Vagina (tissue), 2 donors: ENCODE measurements at regions not wholly inside any gene's neighbourhood (a gene's known extent, or its start where the extent isn't known, plus 50 kb on each side); places are given as distances from the start of the nearest gene placed in this dataset.

Experiments used
- DNase-seq, 2 donors: peaks; one replicate each; pipeline ENCODE4 v3.0.0-alpha.2; 2017; ENCODE audit errors: extremely low spot score in 2 of 2
- H3K27ac ChIP-seq: fragments of 200-600 bp; sonication (generic); one replicate; pipeline ENCODE4 v1.5.1; 2019
- H3K27me3 ChIP-seq: fragments of 200-600 bp; sonication (generic); one replicate; pipeline ENCODE4 v1.5.1; 2019
- H3K36me3 ChIP-seq, 2 donors: fragments of 200-600 bp; sonication (generic); one replicate each; pipeline ENCODE4 v1.5.1; 2017 to 2019
- H3K4me1 ChIP-seq: fragments of 200-600 bp; sonication (generic); one replicate; pipeline ENCODE4 v1.5.1; 2019
- H3K4me3 ChIP-seq, 2 donors: fragments of 200-600 bp; sonication (generic); 1 replicate in 1 of 2; 2 replicates in 1 of 2; pipeline ENCODE4 v1.5.1; 2016 to 2019
- H3K9me3 ChIP-seq: fragments of 200-600 bp; sonication (generic); one replicate; pipeline ENCODE4 v1.5.1; 2019
- POLR2A ChIP-seq, 2 donors: fragments of 450-650 bp; IDR thresholded peaks; one replicate each; pipeline ENCODE4 v1.6.1; 2017; ENCODE audit warnings: antibody characterized with exemption in 2 of 2, mild to moderate bottlenecking in 2 of 2, moderate library complexity in 2 of 2
- POLR2AphosphoS5 ChIP-seq, 2 donors: sonication (generic); formaldehyde crosslinking; IDR thresholded peaks; one replicate each; pipeline ENCODE4 v1.9.0; 2017; ENCODE audit warnings: antibody characterized with exemption in 2 of 2, mild to moderate bottlenecking in 2 of 2, low read depth in 1 of 2; ENCODE audit not compliant: insufficient read depth in 1 of 2
- intact Hi-C: fragments of 100-400 bp; cut with DNase I; formaldehyde crosslinking; loops from one replicate; pipeline ENCODE4 v1.15.1; 2023
- TF ChIP-seq, protein P1 (sequence below), 3 experiments: fragments of 450-650 bp in 2 of 3; fragments of 200-600 bp in 1 of 3; sonication (generic) in 1 of 3; IDR thresholded peaks; one replicate each; pipeline ENCODE4 v1.5.1; 2017 to 2019; ENCODE audit warnings: antibody characterized with exemption in 3 of 3, mild to moderate bottlenecking in 2 of 3, moderate library complexity in 2 of 3

DNA sequence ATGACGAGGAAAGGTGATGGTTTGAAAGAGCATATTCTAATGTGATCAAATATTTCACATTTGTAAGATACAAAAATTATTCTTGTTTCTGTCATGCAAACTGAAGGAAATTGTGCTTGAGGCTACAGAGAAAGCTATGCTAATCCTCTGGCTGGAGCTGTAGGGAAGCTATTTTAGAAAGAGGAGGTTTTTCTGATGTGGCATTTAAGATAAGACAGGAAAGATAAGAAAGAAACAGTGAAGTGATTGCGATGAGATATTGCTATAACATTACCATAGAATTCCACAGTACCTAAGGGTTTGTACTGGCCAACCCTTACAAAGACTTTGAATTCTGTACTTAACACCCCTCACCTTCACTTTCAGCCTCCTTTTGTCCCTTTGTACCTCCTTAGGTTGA, 205.2 kb upstream of the LMCD1 start:
- H3K36me3 ChIP-seq: no peaks in the 10 kb centered on the region
- intact Hi-C loops: no loop called here
- no peak for TF ChIP-seq POLR2AphosphoS5 (IDR thresholded peaks at IDR 0.05; ENCODE audit: insufficient read depth in 1 of 2, low read depth in 1 of 2)
- TF ChIP-seq POLR2A (IDR thresholded peaks at IDR 0.05): no peak
- TF ChIP-seq, protein P1, sequence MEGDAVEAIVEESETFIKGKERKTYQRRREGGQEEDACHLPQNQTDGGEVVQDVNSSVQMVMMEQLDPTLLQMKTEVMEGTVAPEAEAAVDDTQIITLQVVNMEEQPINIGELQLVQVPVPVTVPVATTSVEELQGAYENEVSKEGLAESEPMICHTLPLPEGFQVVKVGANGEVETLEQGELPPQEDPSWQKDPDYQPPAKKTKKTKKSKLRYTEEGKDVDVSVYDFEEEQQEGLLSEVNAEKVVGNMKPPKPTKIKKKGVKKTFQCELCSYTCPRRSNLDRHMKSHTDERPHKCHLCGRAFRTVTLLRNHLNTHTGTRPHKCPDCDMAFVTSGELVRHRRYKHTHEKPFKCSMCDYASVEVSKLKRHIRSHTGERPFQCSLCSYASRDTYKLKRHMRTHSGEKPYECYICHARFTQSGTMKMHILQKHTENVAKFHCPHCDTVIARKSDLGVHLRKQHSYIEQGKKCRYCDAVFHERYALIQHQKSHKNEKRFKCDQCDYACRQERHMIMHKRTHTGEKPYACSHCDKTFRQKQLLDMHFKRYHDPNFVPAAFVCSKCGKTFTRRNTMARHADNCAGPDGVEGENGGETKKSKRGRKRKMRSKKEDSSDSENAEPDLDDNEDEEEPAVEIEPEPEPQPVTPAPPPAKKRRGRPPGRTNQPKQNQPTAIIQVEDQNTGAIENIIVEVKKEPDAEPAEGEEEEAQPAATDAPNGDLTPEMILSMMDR (IDR thresholded peaks at IDR 0.05): no peak
- DNase-seq: no peak
- no peak overlapping the region for H3K27ac ChIP-seq
- no peaks in the 10 kb centered on the region for H3K4me1 ChIP-seq
- H3K4me3 ChIP-seq: no peak overlapping the region
- no peaks in the 10 kb centered on the region for H3K9me3 ChIP-seq
- H3K27me3 ChIP-seq: no peaks in the 10 kb centered on the region

DNA sequence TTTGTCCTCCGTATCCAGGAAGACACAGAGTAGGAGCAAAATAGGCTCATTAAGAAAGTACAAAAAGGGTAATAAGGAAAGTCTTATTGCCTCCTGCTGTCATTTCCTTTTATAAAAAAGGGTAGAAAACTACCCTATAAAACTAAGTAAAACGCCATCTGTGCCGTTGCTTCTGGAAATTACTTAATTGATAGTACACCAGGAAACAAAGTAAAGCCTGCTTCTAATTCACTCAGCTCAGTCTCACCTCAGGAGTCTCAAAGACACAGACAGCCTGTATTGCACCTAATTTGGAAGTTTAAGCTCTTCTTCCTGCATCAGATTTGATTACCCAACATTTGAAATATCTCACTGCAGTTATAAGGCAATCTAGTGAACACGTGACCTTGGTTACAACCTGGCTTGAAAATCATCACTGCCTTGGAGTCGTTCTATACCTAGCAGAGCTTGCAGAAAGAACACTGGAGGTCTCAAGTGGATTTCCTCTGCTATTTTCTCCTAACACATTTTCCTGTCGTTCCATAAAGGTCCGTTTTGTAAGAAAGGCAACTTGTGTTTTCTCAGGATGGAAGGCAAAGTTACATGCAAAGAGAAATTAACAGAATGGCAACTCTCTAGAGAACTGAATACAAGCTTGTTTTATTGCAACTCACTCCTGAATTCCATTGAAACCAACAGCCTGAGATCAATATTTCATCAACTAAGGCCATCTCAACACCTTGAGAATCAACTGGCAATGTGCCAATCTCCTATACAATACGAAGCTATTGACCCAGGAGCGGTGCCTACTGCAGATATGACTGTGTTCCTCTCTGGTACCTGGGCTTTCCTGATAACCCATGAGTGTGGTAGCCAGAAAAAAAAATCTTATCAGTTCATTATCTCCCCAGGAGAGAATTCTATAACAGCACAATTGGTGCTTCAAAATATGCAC, 203.3 kb upstream of the LMCD1 start:
- no peak for DNase-seq
- Histone ChIP-seq H3K4me1 (no peaks in the 10 kb centered on the region), H3K36me3 (no peaks in the 10 kb centered on the region), H3K9me3 (no peaks in the 10 kb centered on the region), H3K4me3 (no peak overlapping the region), H3K27ac (no peak overlapping the region), H3K27me3 (no peaks in the 10 kb centered on the region)
- TF ChIP-seq POLR2A (IDR thresholded peaks at IDR 0.05): no peak
- intact Hi-C loops: no loop called here

DNA sequence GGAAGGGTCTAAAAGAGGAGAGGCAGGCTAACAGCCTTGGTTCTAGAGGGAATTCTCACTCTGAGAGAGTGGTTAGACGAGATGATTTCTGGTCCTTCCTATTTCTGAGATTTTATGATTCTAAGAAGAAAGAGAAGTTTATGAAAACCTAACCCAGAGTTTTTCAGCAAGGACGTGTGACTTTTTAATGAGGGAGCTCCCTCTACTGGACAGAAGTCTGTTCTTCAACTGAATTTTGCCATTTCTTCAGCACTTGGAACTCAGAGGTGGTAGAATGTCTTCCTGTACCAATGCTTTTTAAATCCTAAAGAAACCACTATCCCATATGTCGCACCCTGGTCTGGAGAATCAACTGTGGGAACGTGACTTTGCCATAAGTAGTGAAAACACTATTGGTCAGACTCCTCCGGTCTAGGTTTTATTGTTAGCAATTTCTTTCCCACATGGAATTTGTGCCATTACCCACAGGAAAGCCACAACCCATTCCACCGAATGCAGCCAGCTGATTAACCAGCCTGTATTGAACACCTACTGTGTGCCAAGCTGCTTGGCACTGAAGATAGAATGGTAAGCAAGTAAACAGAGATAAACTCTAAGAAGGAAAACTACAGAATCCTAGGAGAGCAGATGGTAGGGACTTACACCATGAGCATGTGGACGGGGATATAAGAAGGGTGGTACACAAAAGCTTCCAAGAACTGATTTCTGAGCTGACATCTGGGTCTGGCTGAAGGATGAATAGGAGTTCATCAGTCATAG, 199.5 kb upstream of the LMCD1 start:
- Histone ChIP-seq H3K36me3 (no peaks in the 10 kb centered on the region), H3K4me3 (no peak overlapping the region), H3K9me3 (no peaks in the 10 kb centered on the region), H3K4me1 (no peaks in the 10 kb centered on the region), H3K27me3 (no peaks in the 10 kb centered on the region), H3K27ac (no peak overlapping the region)
- DNase-seq: no peak
- intact Hi-C loops: no loop called here
- no peak for TF ChIP-seq POLR2A (IDR thresholded peaks at IDR 0.05)
- TF ChIP-seq, protein P1 (IDR thresholded peaks at IDR 0.05): peak; percentile 23 to 43 (median 35)
- TF ChIP-seq POLR2AphosphoS5 (IDR thresholded peaks at IDR 0.05; ENCODE audit: insufficient read depth in 1 of 2, low read depth in 1 of 2): no peak

DNA sequence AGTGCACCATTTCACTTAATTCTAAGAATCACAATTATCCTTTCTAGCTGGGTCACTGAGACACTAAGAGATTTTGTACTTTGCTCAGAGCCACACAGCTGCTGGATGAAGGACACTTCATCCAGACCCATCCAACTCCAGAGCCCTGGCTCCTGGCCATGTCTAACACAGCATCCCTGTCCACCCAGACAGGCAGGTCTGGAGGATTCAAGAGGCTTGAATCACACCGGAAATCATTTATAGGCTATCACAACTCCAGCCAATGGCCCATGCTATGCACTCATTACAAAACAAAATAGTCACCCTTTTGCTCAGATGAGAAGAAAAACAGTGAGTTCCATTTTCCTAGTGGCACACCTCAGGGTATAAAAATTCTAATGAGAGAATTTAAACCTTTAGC, 198.2 kb upstream of the LMCD1 start:
- intact Hi-C loops: no loop called here
- Histone ChIP-seq H3K4me3 (no peak overlapping the region), H3K27me3 (no peaks in the 10 kb centered on the region), H3K9me3 (no peaks in the 10 kb centered on the region), H3K36me3 (no peaks in the 10 kb centered on the region), H3K27ac (no peak overlapping the region), H3K4me1 (no peaks in the 10 kb centered on the region)
- TF ChIP-seq POLR2A (IDR thresholded peaks at IDR 0.05): no peak
- TF ChIP-seq, protein P1 (IDR thresholded peaks at IDR 0.05): no peak
- TF ChIP-seq POLR2AphosphoS5 (IDR thresholded peaks at IDR 0.05; ENCODE audit: insufficient read depth in 1 of 2, low read depth in 1 of 2): no peak
- no peak for DNase-seq

DNA sequence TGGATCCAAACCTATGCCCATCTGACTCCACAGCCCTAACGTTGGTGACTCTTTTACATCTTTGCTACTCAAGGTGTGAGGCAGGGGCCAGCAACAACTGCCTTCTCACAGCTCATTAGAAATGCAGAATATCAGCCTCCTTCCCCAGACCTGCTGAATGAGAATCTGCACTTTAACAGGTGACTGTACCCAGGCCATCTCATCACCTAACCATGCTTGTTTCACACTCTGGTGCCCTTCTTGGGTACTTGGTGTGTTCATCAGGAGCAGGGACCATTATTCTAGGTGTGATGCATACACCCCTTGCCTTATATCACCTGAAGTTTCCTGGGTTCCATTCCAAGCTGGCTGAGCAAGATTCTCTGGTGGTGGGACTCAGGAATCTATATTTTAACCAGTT, 196.3 kb upstream of the LMCD1 start:
- Histone ChIP-seq H3K36me3 (no peaks in the 10 kb centered on the region), H3K27me3 (no peaks in the 10 kb centered on the region), H3K4me3 (no peak overlapping the region), H3K27ac (no peak overlapping the region), H3K4me1 (no peaks in the 10 kb centered on the region), H3K9me3 (no peaks in the 10 kb centered on the region)
- no peak for DNase-seq
- intact Hi-C loops: no loop called here
- TF ChIP-seq, protein P1 (IDR thresholded peaks at IDR 0.05): no peak
- no peak for TF ChIP-seq POLR2AphosphoS5 (IDR thresholded peaks at IDR 0.05; ENCODE audit: insufficient read depth in 1 of 2, low read depth in 1 of 2)
- no peak for TF ChIP-seq POLR2A (IDR thresholded peaks at IDR 0.05)
